Loucy (cell line): ENCODE measurements at regions not wholly inside any gene's neighbourhood (a gene's known extent, or its start where the extent isn't known, plus 50 kb on each side); places are given as distances from the start of the nearest gene placed in this dataset.

Experiments
- CTCF ChIP-seq: fragments of 200-600 bp; sonication (generic); conservative IDR thresholded peaks from 2 replicates; pipeline ENCODE4 v1.5.1; 2014; ENCODE audit warnings: mild to moderate bottlenecking, antibody characterized with exemption, low read length
- EZH2phosphoT487 ChIP-seq: fragments of 200-600 bp; IDR thresholded peaks from 2 replicates; pipeline ENCODE4 v1.6.1; 2018; ENCODE audit warnings: antibody characterized with exemption, mild to moderate bottlenecking, moderate library complexity, borderline replicate concordance

GRCh38 chr9:1202512-1203280 lies 152.5 kb downstream of the DMRT2 start:
- TF ChIP-seq CTCF = no peak
- no peak for TF ChIP-seq EZH2phosphoT487
